ENCODE measurements at regions not wholly inside any gene's neighbourhood (a gene's known extent, or its start where the extent isn't known, plus 50 kb on each side); places are given as distances from the start of the nearest gene placed in this dataset.
A peak's percentile ranks its signal among the peaks of the same experiment; 100 is the strongest.

GRCh38 chr15:58235961-58236360 lies 97.8 kb downstream of the AQP9 start:
- H3K4me1 Mint-ChIP-seq (ENCODE audit: low read depth) = no peaks in the 10 kb centered on the region
- no peaks in the 10 kb centered on the region for H3K9me3 Mint-ChIP-seq
- no peak overlapping the region for H3K27ac Mint-ChIP-seq
- H3K27me3 Mint-ChIP-seq = peaks cover 1% of the 10 kb centered on the region
- no peak overlapping the region for H3K4me3 Mint-ChIP-seq
- POLR2A ChIA-PET = no interaction called here
- intact Hi-C loops (cut with micrococcal nuclease) = no loop called here
- no peaks in the 10 kb centered on the region for H3K36me3 Mint-ChIP-seq
- CTCF ChIA-PET = no interaction called here
- no peak for DNase-seq

DNA sequence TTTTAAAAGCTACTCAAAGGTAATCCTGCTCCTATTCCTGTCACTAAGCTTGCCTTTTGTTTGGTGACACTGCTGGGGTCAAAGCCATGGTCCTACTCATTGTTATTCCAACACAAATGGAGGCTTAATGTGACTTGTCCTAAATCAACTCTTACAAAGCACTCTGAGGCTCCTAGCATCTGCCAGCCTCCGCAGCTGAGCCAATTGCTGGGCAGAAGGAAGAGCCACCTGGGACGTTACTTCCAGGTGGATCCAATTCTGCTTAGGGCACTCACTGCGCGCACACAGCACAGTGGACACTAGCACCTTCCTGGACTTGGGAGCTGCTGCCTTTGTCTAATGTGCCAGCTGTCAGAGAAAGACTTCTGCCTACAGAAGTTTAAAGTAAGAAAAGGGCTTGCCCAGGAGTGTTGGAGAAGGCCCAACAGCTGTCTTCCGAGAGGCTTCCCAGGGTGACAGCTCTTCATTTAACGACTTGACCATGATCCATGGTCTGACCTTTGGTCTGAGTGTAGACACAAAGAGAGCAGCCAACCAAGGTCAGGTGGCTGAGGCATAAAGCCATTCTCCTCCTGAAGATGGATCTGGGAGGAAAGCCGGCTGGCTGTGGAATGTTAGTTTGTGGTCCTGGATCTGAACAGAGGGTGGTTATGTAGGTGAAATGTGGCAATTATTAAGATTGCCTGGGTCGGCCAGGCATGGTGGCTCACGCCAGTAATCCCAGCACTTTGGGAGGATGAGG lies 102.2 kb downstream of the AQP9 start:
- H3K27ac Mint-ChIP-seq = no peak overlapping the region
- H3K27me3 Mint-ChIP-seq = no peaks in the 10 kb centered on the region
- POLR2A ChIA-PET = no interaction called here
- no peaks in the 10 kb centered on the region for H3K36me3 Mint-ChIP-seq
- H3K4me1 Mint-ChIP-seq (ENCODE audit: low read depth) = no peaks in the 10 kb centered on the region
- CTCF ChIA-PET = interaction anchor here (0.6 kb wide), 1 partner anchor 12 kb away, joined by 5 read pairs; no protein-coding TSS in a partner anchor
- no peak overlapping the region for H3K4me3 Mint-ChIP-seq
- H3K9me3 Mint-ChIP-seq = no peaks in the 10 kb centered on the region
- no peak for DNase-seq
- intact Hi-C loops (cut with micrococcal nuclease) = no loop called here

- no peak for DNase-seq
- no peak overlapping the region for H3K4me3 Mint-ChIP-seq
- no peaks in the 10 kb centered on the region for H3K36me3 Mint-ChIP-seq
- H3K4me1 Mint-ChIP-seq (ENCODE audit: low read depth) = no peaks in the 10 kb centered on the region
- no peaks in the 10 kb centered on the region for H3K27me3 Mint-ChIP-seq
- POLR2A ChIA-PET = no interaction called here
- H3K27ac Mint-ChIP-seq = no peak overlapping the region
- intact Hi-C loops (cut with micrococcal nuclease) = no loop called here
- CTCF ChIA-PET = no interaction called here
- no peaks in the 10 kb centered on the region for H3K9me3 Mint-ChIP-seq
These were observed 103.7 kb downstream of the AQP9 start for GRCh38 chr15:58241872-58242271.

DNA sequence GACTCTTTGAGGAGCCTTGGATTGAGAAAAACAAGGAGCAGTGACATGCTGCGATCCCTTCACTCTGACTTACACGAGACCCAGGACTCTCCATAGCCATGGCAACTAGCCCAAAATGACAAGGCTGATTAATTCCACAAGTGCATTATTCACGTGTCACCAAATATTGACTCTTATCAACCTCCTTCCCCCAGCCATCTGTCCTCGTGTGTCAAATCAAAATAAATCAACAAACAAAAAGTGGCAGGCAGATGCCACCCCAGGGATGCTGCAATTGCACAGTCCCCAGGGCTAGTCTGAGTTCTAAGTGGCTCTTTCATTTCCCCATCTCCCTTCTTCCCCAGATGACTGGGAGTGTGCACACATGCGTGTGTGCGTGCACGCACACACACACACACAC lies 104.9 kb downstream of the AQP9 start:
- POLR2A ChIA-PET = no interaction called here
- H3K4me1 Mint-ChIP-seq (ENCODE audit: low read depth) = no peaks in the 10 kb centered on the region
- DNase-seq = no peak
- H3K4me3 Mint-ChIP-seq = no peak overlapping the region
- no peaks in the 10 kb centered on the region for H3K9me3 Mint-ChIP-seq
- H3K36me3 Mint-ChIP-seq = no peaks in the 10 kb centered on the region
- no peak overlapping the region for H3K27ac Mint-ChIP-seq
- H3K27me3 Mint-ChIP-seq = no peaks in the 10 kb centered on the region
- CTCF ChIA-PET = interaction anchor here (1.0 kb wide), 1 partner anchor 15 kb away, joined by 3 read pairs; no protein-coding TSS in a partner anchor
- intact Hi-C loops (cut with micrococcal nuclease) = no loop called here

DNA sequence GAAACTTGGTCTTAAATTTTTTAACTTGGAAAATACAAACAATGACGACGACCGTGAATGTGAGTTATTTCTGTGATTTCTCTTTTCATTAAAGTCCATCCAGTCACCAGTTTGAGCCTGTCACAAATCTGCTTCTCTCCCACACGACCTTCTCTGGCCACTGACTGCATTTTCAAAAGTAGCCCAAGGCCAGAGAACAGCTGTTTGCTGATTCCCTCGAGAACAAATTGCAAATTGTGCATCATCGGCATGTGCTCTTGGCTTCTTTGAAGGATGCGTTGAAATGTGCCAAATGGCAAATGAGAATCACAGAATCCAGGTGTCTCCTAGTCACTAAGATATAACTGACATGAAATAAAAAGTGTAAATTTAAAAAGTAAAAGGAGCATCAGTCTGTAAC lies 106.4 kb downstream of the AQP9 start:
- intact Hi-C loops (cut with micrococcal nuclease) = no loop called here
- Mint-ChIP-seq H3K27ac (no peak overlapping the region), H3K9me3 (no peaks in the 10 kb centered on the region), H3K4me3 (no peak overlapping the region), H3K27me3 (no peaks in the 10 kb centered on the region), H3K36me3 (no peaks in the 10 kb centered on the region), H3K4me1 (ENCODE audit: low read depth) (peaks cover 4% of the 10 kb centered on the region)
- DNase-seq = no peak
- ChIA-PET POLR2A (no interaction called here), CTCF (no interaction called here)

DNA sequence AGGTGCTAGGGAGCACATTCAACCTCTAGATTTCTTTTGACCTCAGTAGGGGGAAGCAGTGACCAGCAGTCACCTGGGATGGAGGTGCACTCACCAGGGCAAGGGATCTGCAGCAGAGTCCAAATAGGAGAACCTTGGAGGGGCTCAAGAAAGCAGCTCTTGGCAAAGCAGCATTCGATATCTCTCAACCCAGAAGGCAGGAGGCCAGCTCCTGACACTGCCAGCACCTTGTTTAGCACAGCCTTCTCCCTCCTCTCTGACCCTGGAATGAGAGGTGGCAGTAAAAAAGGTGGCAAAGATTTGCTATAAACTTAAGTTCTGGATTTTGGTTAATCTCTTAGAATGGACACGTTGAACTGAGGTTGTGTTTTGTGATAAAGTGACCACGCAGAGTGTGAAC lies 107.9 kb downstream of the AQP9 start:
- H3K4me3 Mint-ChIP-seq = no peak overlapping the region
- intact Hi-C loops (cut with micrococcal nuclease) = no loop called here
- POLR2A ChIA-PET = no interaction called here

GRCh38 chr15:58247855-58248842 lies 110.0 kb downstream of the AQP9 start:
- no peaks in the 10 kb centered on the region for H3K36me3 Mint-ChIP-seq
- ChIA-PET POLR2A (no interaction called here), CTCF (interaction anchor here (1.2 kb wide), 1 partner anchor 20 kb away, joined by 4 read pairs; no protein-coding TSS in a partner anchor)

More for the DNA sequence above, 107.9 kb downstream of the AQP9 start:
- no peaks in the 10 kb centered on the region for H3K36me3 Mint-ChIP-seq
- H3K9me3 Mint-ChIP-seq = no peaks in the 10 kb centered on the region
- H3K4me1 Mint-ChIP-seq (ENCODE audit: low read depth) = peaks cover 12% of the 10 kb centered on the region
- no peaks in the 10 kb centered on the region for H3K27me3 Mint-ChIP-seq
- CTCF ChIA-PET = no interaction called here
- no peak for DNase-seq
- H3K27ac Mint-ChIP-seq = no peak overlapping the region

GRCh38 chr15:58249646-58250312 lies 111.6 kb downstream of the AQP9 start:
- DNase-seq = peak; percentile 22
- peaks cover 12% of the 10 kb centered on the region for H3K4me1 Mint-ChIP-seq (ENCODE audit: low read depth)
- intact Hi-C loops (cut with micrococcal nuclease) = no loop called here
- H3K36me3 Mint-ChIP-seq = no peaks in the 10 kb centered on the region
- CTCF ChIA-PET = no interaction called here
- no peaks in the 10 kb centered on the region for H3K27me3 Mint-ChIP-seq
- H3K9me3 Mint-ChIP-seq = no peaks in the 10 kb centered on the region
- peak overlapping the region; percentile 31 for H3K4me3 Mint-ChIP-seq
- H3K27ac Mint-ChIP-seq = peak overlapping the region; percentile 30
- POLR2A ChIA-PET = no interaction called here

More at GRCh38 chr15:58247855-58248842, 110.0 kb downstream of the AQP9 start:
- no peak for DNase-seq
- Mint-ChIP-seq H3K27ac (no peak overlapping the region), H3K4me1 (ENCODE audit: low read depth) (peaks cover 12% of the 10 kb centered on the region), H3K9me3 (no peaks in the 10 kb centered on the region), H3K27me3 (no peaks in the 10 kb centered on the region), H3K4me3 (no peak overlapping the region)
- intact Hi-C loops (cut with micrococcal nuclease) = no loop called here

GRCh38 chr15:58252586-58253323 lies 114.6 kb downstream of the AQP9 start:
- H3K4me3 Mint-ChIP-seq = no peak overlapping the region
- H3K9me3 Mint-ChIP-seq = no peaks in the 10 kb centered on the region
- CTCF ChIA-PET = interaction anchor here (1.3 to 1.5 kb wide), 2 partner anchors 14 to 25 kb away, joined by 3 to 4 read pairs; no protein-coding TSS in a partner anchor
- no peak for DNase-seq
- H3K4me1 Mint-ChIP-seq (ENCODE audit: low read depth) = peaks cover 12% of the 10 kb centered on the region
- H3K27me3 Mint-ChIP-seq = peaks cover 2% of the 10 kb centered on the region
- intact Hi-C loops (cut with micrococcal nuclease) = no loop called here
- POLR2A ChIA-PET = no interaction called here
- H3K36me3 Mint-ChIP-seq = no peaks in the 10 kb centered on the region
- H3K27ac Mint-ChIP-seq = no peak overlapping the region

GRCh38 chr15:58257776-58258325 lies 119.7 kb downstream of the AQP9 start:
- H3K4me1 Mint-ChIP-seq (ENCODE audit: low read depth) = no peaks in the 10 kb centered on the region
- peaks cover 2% of the 10 kb centered on the region for H3K27me3 Mint-ChIP-seq
- no peak for DNase-seq
- H3K36me3 Mint-ChIP-seq = no peaks in the 10 kb centered on the region
- H3K4me3 Mint-ChIP-seq = no peak overlapping the region
- H3K9me3 Mint-ChIP-seq = no peaks in the 10 kb centered on the region
- intact Hi-C loops (cut with micrococcal nuclease) = no loop called here
- ChIA-PET CTCF (no interaction called here), POLR2A (no interaction called here)
- H3K27ac Mint-ChIP-seq = no peak overlapping the region

- H3K36me3 Mint-ChIP-seq = no peaks in the 10 kb centered on the region
- H3K27me3 Mint-ChIP-seq = peaks cover 2% of the 10 kb centered on the region
- H3K4me3 Mint-ChIP-seq = no peak overlapping the region
- no peak overlapping the region for H3K27ac Mint-ChIP-seq
- DNase-seq = no peak
- ChIA-PET POLR2A (no interaction called here), CTCF (no interaction called here)
- intact Hi-C loops (cut with micrococcal nuclease) = no loop called here
- no peaks in the 10 kb centered on the region for H3K9me3 Mint-ChIP-seq
- H3K4me1 Mint-ChIP-seq (ENCODE audit: low read depth) = peaks cover 5% of the 10 kb centered on the region
These were observed 120.5 kb downstream of the AQP9 start for GRCh38 chr15:58258501-58259292.

All from activated CD4-positive, alpha-beta memory T cell treated with anti-CD3 and anti-CD28 coated beads for 36 hours (primary cell).